H1 (cell line): ENCODE measurements at regions not wholly inside any gene's neighbourhood (a gene's known extent, or its start where the extent isn't known, plus 50 kb on each side); places are given as distances from the start of the nearest gene placed in this dataset.

Experiments used
- CTCF ChIA-PET: fragments of 300-600 bp; sonication (Branson Sonifier 250); formaldehyde crosslinking; loops from one replicate; lab custom pipeline; 2021; ENCODE audit not compliant: partially characterized antibody; lab: Charles Lee
- POLR2A ChIA-PET: fragments of 300-600 bp; sonication (Branson Sonifier 250); formaldehyde crosslinking; loops from one replicate; lab custom pipeline; 2021; ENCODE audit warnings: inconsistent platforms; ENCODE audit not compliant: partially characterized antibody; lab: Charles Lee
- DNase-seq, 2 experiments: peaks; one replicate each; pipeline versions ENCODE4 v3.0.0 to v3.0.0-alpha.2; 2010 to 2022; ENCODE audit warnings: low spot score in 2 of 2, low read depth in 1 of 2, mixed read lengths in 1 of 2
- FAIRE-seq: peaks from 2 replicates; lab custom pipeline; 2011; peaks lifted over from hg19 to GRCh38; lab: Jason Lieb, UNC
- H2AFZ ChIP-seq: 2 replicates; pipeline ENCODE4 v1.8.1; 2012; ENCODE audit warnings: low read length, inconsistent platforms
- H2AK5ac ChIP-seq: 2 replicates; pipeline ENCODE4 v1.6.1; 2013; ENCODE audit warnings: low read depth, low read length
- H2BK120ac ChIP-seq: replicated peaks from 2 replicates; pipeline ENCODE3; 2013; ENCODE audit warnings: low read depth, low read length, inconsistent platforms
- H2BK12ac ChIP-seq: 2 replicates; pipeline ENCODE4 v1.6.1; 2013; ENCODE audit warnings: low read depth, low read length
- H2BK15ac ChIP-seq: 2 replicates; pipeline ENCODE4 v1.6.1; 2013; ENCODE audit warnings: low read length
- H2BK20ac ChIP-seq: 2 replicates; pipeline ENCODE4 v1.6.1; 2013; ENCODE audit warnings: low read length
- H2BK5ac ChIP-seq: 2 replicates; pipeline ENCODE4 v1.6.1; 2013; ENCODE audit warnings: low read depth, low read length
- H3K14ac ChIP-seq: 2 replicates; pipeline ENCODE4 v1.6.1; 2013; ENCODE audit warnings: inconsistent platforms; ENCODE audit not compliant: insufficient read length
- H3K18ac ChIP-seq: 2 replicates; pipeline ENCODE4 v1.6.1; 2013; ENCODE audit warnings: low read length; ENCODE audit errors: extremely low read depth
- H3K23ac ChIP-seq: 2 replicates; pipeline ENCODE4 v1.6.1; 2013; ENCODE audit warnings: inconsistent platforms; ENCODE audit not compliant: insufficient read length
- H3K23me2 ChIP-seq: 2 replicates; pipeline ENCODE4 v1.6.1; 2013; ENCODE audit warnings: low read depth, low read length
- H3K27ac ChIP-seq: 2 replicates; pipeline ENCODE4 v1.6.1; 2011; ENCODE audit warnings: low read depth, low read length, inconsistent platforms
- H3K27me3 ChIP-seq, 4 experiments: replicated peaks in 1 of 4; 1 replicate in 1 of 4; 2 replicates in 3 of 4; pipeline versions ENCODE4 v1.6.1 to v1.8.1; 2011 to 2013; ENCODE audit warnings: low read length in 3 of 4, mild to moderate bottlenecking in 3 of 4, inconsistent platforms in 2 of 4, mixed read lengths in 2 of 4, moderate library complexity in 1 of 4; ENCODE audit not compliant: control insufficient read depth in 3 of 4, insufficient read depth in 3 of 4; ENCODE audit errors: extremely low read depth in 1 of 4
- H3K36me3 ChIP-seq, 4 experiments: 2 replicates each; pipeline versions ENCODE4 v1.6.1 to v1.8.1; 2011 to 2013; ENCODE audit warnings: mild to moderate bottlenecking in 4 of 4, low read length in 3 of 4, moderate library complexity in 2 of 4, control low read depth in 1 of 4, inconsistent platforms in 1 of 4; ENCODE audit not compliant: insufficient read depth in 4 of 4, control insufficient read depth in 2 of 4
- H3K4ac ChIP-seq: replicated peaks from 2 replicates; pipeline ENCODE3; 2013; ENCODE audit warnings: low read length, low read depth, mixed read lengths, inconsistent platforms; ENCODE audit not compliant: insufficient read length
- H3K4me1 ChIP-seq, 4 experiments: replicated peaks in 1 of 4; 1 replicate in 1 of 4; 2 replicates in 3 of 4; pipeline versions ENCODE4 v1.6.1 to v1.8.1; 2011 to 2013; ENCODE audit warnings: low read length in 3 of 4, inconsistent platforms in 2 of 4, mixed read lengths in 1 of 4; ENCODE audit not compliant: insufficient read depth in 4 of 4, control insufficient read depth in 3 of 4
- H3K4me2 ChIP-seq, 2 experiments: 2 replicates each; pipeline versions ENCODE4 v1.6.1 to v1.8.1; 2011 to 2013; ENCODE audit warnings: low read depth in 2 of 2, low read length in 2 of 2, control low read depth in 1 of 2, inconsistent platforms in 1 of 2, mild to moderate bottlenecking in 1 of 2; ENCODE audit not compliant: insufficient read depth in 1 of 2
- H3K4me3 ChIP-seq, 4 experiments: fragments of 200-600, 300-600 bp in 1 of 4; sonication (generic), shearing (Covaris generic), sonication (Bioruptor Twin) in 1 of 4; 2 replicates each; pipeline versions ENCODE4 v1.5.1 to v1.8.1; 2011 to 2016; ENCODE audit warnings: low read length in 4 of 4, low read depth in 3 of 4, control low read depth in 2 of 4, inconsistent platforms in 2 of 4, mild to moderate bottlenecking in 2 of 4, mixed read lengths in 1 of 4, moderate library complexity in 1 of 4; ENCODE audit not compliant: insufficient read depth in 2 of 4; ENCODE audit errors: extremely low read depth in 1 of 4
- H3K56ac ChIP-seq: replicated peaks from 2 replicates; pipeline ENCODE3; 2013; ENCODE audit warnings: low read depth, mild to moderate bottlenecking, mixed read lengths, low read length, inconsistent platforms; ENCODE audit not compliant: insufficient read length
- H3K79me1 ChIP-seq: 2 replicates; pipeline ENCODE4 v1.6.1; 2013; ENCODE audit warnings: low read depth, low read length, control low read depth
- H3K79me2 ChIP-seq, 2 experiments: 2 replicates each; pipeline versions ENCODE4 v1.6.1 to v1.8.1; 2012 to 2013; ENCODE audit warnings: low read length in 2 of 2, mild to moderate bottlenecking in 2 of 2, inconsistent platforms in 1 of 2; ENCODE audit not compliant: insufficient read depth in 2 of 2, control insufficient read depth in 1 of 2
- H3K9ac ChIP-seq, 4 experiments: replicated peaks in 1 of 4; 1 replicate in 1 of 4; 2 replicates in 3 of 4; pipeline versions ENCODE4 v1.6.1 to v1.8.1; 2011 to 2013; ENCODE audit warnings: low read depth in 3 of 4, low read length in 3 of 4, control low read depth in 2 of 4, mild to moderate bottlenecking in 2 of 4, moderate library complexity in 2 of 4, inconsistent platforms in 1 of 4; ENCODE audit errors: extremely low read depth in 1 of 4
- H3K9me3 ChIP-seq, 2 experiments: 2 replicates each; pipeline versions ENCODE4 v1.6.1 to v1.8.1; 2012 to 2013; ENCODE audit warnings: mild to moderate bottlenecking in 2 of 2, moderate library complexity in 2 of 2, control low read depth in 1 of 2, inconsistent platforms in 1 of 2, low read depth in 1 of 2, low read length in 1 of 2, mixed read lengths in 1 of 2; ENCODE audit not compliant: insufficient read depth in 2 of 2
- H4K20me1 ChIP-seq, 2 experiments: replicated peaks in 1 of 2; 2 replicates each; pipeline versions ENCODE3 to v1.8.1; 2011 to 2013; ENCODE audit warnings: inconsistent platforms in 2 of 2, low read length in 2 of 2, mild to moderate bottlenecking in 1 of 2; ENCODE audit not compliant: insufficient read depth in 2 of 2, control insufficient read depth in 1 of 2
- H4K5ac ChIP-seq: 2 replicates; pipeline ENCODE4 v1.6.1; 2013; ENCODE audit warnings: low read length, low read depth, mixed read lengths, inconsistent platforms; ENCODE audit not compliant: insufficient read length
- H4K8ac ChIP-seq: 2 replicates; pipeline ENCODE4 v1.8.0; 2013; ENCODE audit warnings: mild to moderate bottlenecking, moderate library complexity, low read length, inconsistent platforms; ENCODE audit not compliant: insufficient read depth; ENCODE audit errors: extremely low read depth
- H4K91ac ChIP-seq: replicated peaks from 2 replicates; pipeline ENCODE3; 2013; ENCODE audit warnings: low read length, mixed read lengths, inconsistent platforms; ENCODE audit not compliant: insufficient read length
- HDAC6 ChIP-seq: IDR thresholded peaks from one replicate; pipeline ENCODE4 v1.7.1; 2012; ENCODE audit warnings: low read depth, mild to moderate bottlenecking, inconsistent platforms, low read length, moderate library complexity
- NRF1 ChIP-seq: IDR thresholded peaks from 2 replicates; pipeline ENCODE4 v1.6.1; 2011; ENCODE audit warnings: mild to moderate bottlenecking, low read depth, low read length, improper control_type of control experiment
- RFX5 ChIP-seq: IDR thresholded peaks from 2 replicates; pipeline ENCODE4 v1.6.1; 2011; ENCODE audit warnings: low read depth, low read length, improper control_type of control experiment, borderline replicate concordance
- SIX5 ChIP-seq: IDR thresholded peaks from 2 replicates; pipeline ENCODE4 v1.6.1; 2011; ENCODE audit warnings: mild to moderate bottlenecking, low read depth, low read length
- SP1 ChIP-seq: IDR thresholded peaks from 2 replicates; pipeline ENCODE4 v1.6.1; 2011; ENCODE audit warnings: low read depth, low read length
- WGBS, 2 experiments: shearing (Covaris generic) in 1 of 2; methylation state at CpG; one replicate each; pipeline versions ENCODE4 v1.1.6 to v1.1.7; 2013 to 2015; ENCODE audit warnings: low lambda C conversion rate in 2 of 2, mixed read lengths in 2 of 2, inconsistent platforms in 1 of 2, low coverage in 1 of 2, missing lambda C conversion rate in 1 of 2; ENCODE audit not compliant: insufficient replicate concordance in 2 of 2, insufficient coverage in 1 of 2, insufficient read length in 1 of 2; ENCODE audit errors: extremely low coverage in 1 of 2, missing lambda C conversion rate in 1 of 2; 5-methylcytosine and 5-hydroxymethylcytosine counted together
- TF ChIP-seq, protein P1 (sequence below): IDR thresholded peaks from 2 replicates; pipeline ENCODE4 v1.6.1; 2011; ENCODE audit warnings: low read depth, mild to moderate bottlenecking, low read length; ENCODE audit not compliant: insufficient read depth

DNA sequence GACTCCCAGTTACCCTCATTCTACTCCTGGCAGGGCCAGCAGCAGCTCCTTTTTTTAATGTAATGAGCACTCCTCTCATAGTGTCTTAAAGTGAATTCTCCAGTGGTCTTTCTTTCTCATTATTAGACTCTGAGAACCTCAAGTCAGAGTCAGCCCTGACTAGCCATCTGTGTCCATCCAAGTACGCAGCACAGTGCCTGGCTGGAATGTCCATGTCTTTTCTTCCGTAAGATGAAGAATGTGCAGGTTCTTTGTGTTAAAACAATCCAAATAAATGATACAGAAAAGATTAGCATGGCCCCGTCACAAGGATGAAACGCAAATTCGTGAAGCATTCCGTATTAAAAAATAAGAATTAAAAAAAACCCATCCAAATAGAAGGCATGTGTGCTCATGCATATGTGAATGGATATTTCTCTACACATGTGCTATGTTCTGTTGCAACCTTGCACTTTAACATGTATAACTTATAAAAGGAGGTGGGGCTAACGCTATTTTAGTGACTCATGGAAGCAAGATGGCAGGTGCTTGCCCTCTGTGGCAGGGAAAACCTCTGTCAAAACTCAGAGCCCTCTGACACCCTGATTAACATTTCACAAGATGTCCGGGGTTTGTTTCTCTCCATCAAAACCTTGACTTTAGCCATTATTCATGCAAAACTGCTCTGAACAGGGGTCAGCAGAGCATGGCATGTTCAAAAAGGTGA is 170.7 kb upstream of the TOPAZ1 start:
- DNase-seq (no peak), FAIRE-seq (no peak)
- no peaks in the 10 kb centered on the region for H3K27me3 ChIP-seq
- no peak overlapping the region for H3K9ac ChIP-seq
- peaks cover under 1 to 7% (median 5%) of the 10 kb centered on the region in 4 experiments for H3K4me1 ChIP-seq
- no peaks in the 10 kb centered on the region for H3K79me2 ChIP-seq
- no peaks in the 10 kb centered on the region for H3K9me3 ChIP-seq
- no peak overlapping the region for H2BK120ac ChIP-seq
- H2BK12ac ChIP-seq, result no peak overlapping the region
- 88% methylated on average over 8 of the region's 8 CpGs; no CpG with 5 or more reads in 1 of the 2 experiments for WGBS, 2 experiments
- peaks cover 2% of the 10 kb centered on the region; the same call in 1 of the 2 replicates for H3K23me2 ChIP-seq
- no peak overlapping the region for H3K23ac ChIP-seq
- POLR2A ChIA-PET, result no interaction called here
- no peak overlapping the region for H3K4me3 ChIP-seq
- no peak overlapping the region for H2BK20ac ChIP-seq
- no peak overlapping the region for H3K18ac ChIP-seq
- no peak overlapping the region for H4K5ac ChIP-seq
- H3K27ac ChIP-seq, result no peak overlapping the region
- H3K56ac ChIP-seq, result no peak overlapping the region
- no peak overlapping the region for H4K91ac ChIP-seq
- H3K4ac ChIP-seq, result no peak overlapping the region
- no peak overlapping the region for H4K8ac ChIP-seq
- H3K79me1 ChIP-seq, result no peaks in the 10 kb centered on the region
- no peak overlapping the region for H2AK5ac ChIP-seq
- H2AFZ ChIP-seq, result no peak overlapping the region
- H4K20me1 ChIP-seq, result no peaks in the 10 kb centered on the region
- CTCF ChIA-PET, result no interaction called here
- no peak overlapping the region for H3K14ac ChIP-seq
- no peak overlapping the region for H2BK5ac ChIP-seq
- H3K4me2 ChIP-seq, result no peak overlapping the region
- H3K36me3 ChIP-seq, result no peaks in the 10 kb centered on the region
- no peak overlapping the region for H2BK15ac ChIP-seq
- TF ChIP-seq NRF1 (no peak), SIX5 (no peak), RFX5 (no peak), SP1 (no peak), HDAC6 (no peak)
- TF ChIP-seq, protein P1, sequence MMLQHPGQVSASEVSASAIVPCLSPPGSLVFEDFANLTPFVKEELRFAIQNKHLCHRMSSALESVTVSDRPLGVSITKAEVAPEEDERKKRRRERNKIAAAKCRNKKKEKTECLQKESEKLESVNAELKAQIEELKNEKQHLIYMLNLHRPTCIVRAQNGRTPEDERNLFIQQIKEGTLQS, result no peak
